GM12864 (cell line): ENCODE measurements at regions not wholly inside any gene's neighbourhood (a gene's known extent, or its start where the extent isn't known, plus 50 kb on each side); places are given as distances from the start of the nearest gene placed in this dataset.

Experiments used
- DNase-seq: peaks from one replicate; pipeline ENCODE4 v3.0.0-alpha.2; 2011; ENCODE audit warnings: low read depth
- H3K4me3 ChIP-seq: 2 replicates; pipeline ENCODE4 v1.5.1; 2011; ENCODE audit warnings: mild to moderate bottlenecking, low read depth, low read length, control low read depth
- CTCF ChIP-seq: IDR thresholded peaks from 2 replicates; pipeline ENCODE4 v1.5.1; 2011; ENCODE audit warnings: low read depth, mild to moderate bottlenecking, moderate library complexity, low read length, control low read depth, inconsistent platforms; ENCODE audit errors: missing control alignments

- no peak for TF ChIP-seq CTCF
- no peak overlapping the region for H3K4me3 ChIP-seq
- no peak for DNase-seq
Observed at GRCh38 chr2:136188086-136188485, 70.1 kb upstream of the CXCR4 start.

- no peak overlapping the region for H3K4me3 ChIP-seq
- TF ChIP-seq CTCF = no peak
- no peak for DNase-seq
Observed at GRCh38 chr2:136185981-136186776, 68.2 kb upstream of the CXCR4 start.

- no peak for TF ChIP-seq CTCF
- DNase-seq = no peak
- H3K4me3 ChIP-seq = no peak overlapping the region
Observed at GRCh38 chr2:136183097-136183496, 65.1 kb upstream of the CXCR4 start.

- no peak for DNase-seq
- TF ChIP-seq CTCF = no peak
- no peak overlapping the region for H3K4me3 ChIP-seq
Observed at GRCh38 chr2:136182315-136182714, 64.4 kb upstream of the CXCR4 start.

GRCh38 chr2:136179602-136179975 is 61.6 kb upstream of the CXCR4 start:
- TF ChIP-seq CTCF = no peak
- no peak for DNase-seq
- H3K4me3 ChIP-seq = no peak overlapping the region

- H3K4me3 ChIP-seq = no peak overlapping the region
- DNase-seq = no peak
- TF ChIP-seq CTCF = no peak
Observed at GRCh38 chr2:136178941-136179601, 61.1 kb upstream of the CXCR4 start.

- TF ChIP-seq CTCF = no peak
- H3K4me3 ChIP-seq = no peak overlapping the region
- no peak for DNase-seq
Observed at GRCh38 chr2:136175868-136176267, 57.9 kb upstream of the CXCR4 start.
